Neural cell (in vitro differentiated cells): ENCODE measurements at regions not wholly inside any gene's neighbourhood (a gene's known extent, or its start where the extent isn't known, plus 50 kb on each side); places are given as distances from the start of the nearest gene placed in this dataset.

ENCODE experiments used
- H2AFZ ChIP-seq: fragments of 200-600, 300-800 bp; sonication (generic), shearing (Covaris generic); 2 replicates; pipeline ENCODE4 v1.6.0; 2014; ENCODE audit warnings: low read depth, mild to moderate bottlenecking, antibody characterized with exemption, low read length, moderate library complexity
- H3F3A ChIP-seq: fragments of 200-600 bp; shearing (Covaris generic); 2 replicates; pipeline ENCODE4 v1.6.1; 2016; ENCODE audit warnings: mild to moderate bottlenecking, moderate library complexity, mixed read lengths, antibody characterized with exemption, low read length; ENCODE audit not compliant: insufficient read depth, poor library complexity, severe bottlenecking
- H3K27ac ChIP-seq: fragments of 200-600, 300-800 bp; sonication (generic), shearing (Covaris generic); 2 replicates; pipeline ENCODE4 v1.5.1; 2014; ENCODE audit warnings: mild to moderate bottlenecking, low read length, moderate library complexity
- H3K27me3 ChIP-seq: fragments of 300-800, 200-600 bp; sonication (generic), shearing (Covaris generic); 2 replicates; pipeline ENCODE4 v1.6.0; 2014; ENCODE audit warnings: mild to moderate bottlenecking, low read depth, low read length, moderate library complexity; ENCODE audit not compliant: insufficient read depth
- H3K36me3 ChIP-seq: fragments of 300-800, 200-600 bp; sonication (generic), shearing (Covaris generic); 2 replicates; pipeline ENCODE4 v1.5.1; 2014; ENCODE audit warnings: mild to moderate bottlenecking, antibody characterized with exemption, low read length, moderate library complexity; ENCODE audit not compliant: insufficient read depth
- H3K4me2 ChIP-seq: fragments of 300-800, 200-600 bp; sonication (generic), shearing (Covaris generic); 2 replicates; pipeline ENCODE4 v1.6.0; 2014; ENCODE audit warnings: mild to moderate bottlenecking, low read length
- H3K4me3 ChIP-seq: fragments of 300-800, 200-600 bp; sonication (generic), shearing (Covaris generic); 2 replicates; pipeline ENCODE4 v1.5.1; 2014; ENCODE audit warnings: mild to moderate bottlenecking, low read length, moderate library complexity
- H3K79me2 ChIP-seq: fragments of 200-600 bp; shearing (Covaris generic); replicated peaks from 2 replicates; pipeline ENCODE4 v1.6.0; 2014; ENCODE audit warnings: mild to moderate bottlenecking, low read length, moderate library complexity; ENCODE audit not compliant: insufficient read depth
- H3K9ac ChIP-seq: fragments of 300-800, 200-600 bp; sonication (generic), shearing (Covaris generic); 2 replicates; pipeline ENCODE4 v1.6.1; 2016; ENCODE audit warnings: mild to moderate bottlenecking, low read length, mixed read lengths
- H3K9me2 ChIP-seq: fragments of 200-600 bp; shearing (Covaris generic); 2 replicates; pipeline ENCODE4 v1.6.1; 2016; ENCODE audit warnings: mild to moderate bottlenecking, low read length, mixed read lengths; ENCODE audit not compliant: insufficient read depth
- H3K9me3 ChIP-seq: fragments of 200-600, 300-800 bp; sonication (generic), shearing (Covaris generic); 2 replicates; pipeline ENCODE4 v1.6.1; 2016; ENCODE audit warnings: mild to moderate bottlenecking, mixed run types, low read length, moderate library complexity, mixed read lengths
- H4K20me1 ChIP-seq: fragments of 200-600 bp; shearing (Covaris generic); 2 replicates; pipeline ENCODE4 v1.6.1; 2016; ENCODE audit warnings: mild to moderate bottlenecking, mixed run types; ENCODE audit not compliant: insufficient read depth
- EP300 ChIP-seq: fragments of 450-650 bp; conservative IDR thresholded peaks from 2 replicates; pipeline ENCODE4 v1.6.1; 2014; ENCODE audit warnings: antibody characterized with exemption, mild to moderate bottlenecking, moderate library complexity; ENCODE audit not compliant: poor library complexity, severe bottlenecking
- EZH2 ChIP-seq: fragments of 200-600, 300-800 bp; shearing (Covaris generic), sonication (generic); IDR thresholded peaks from 2 replicates; pipeline ENCODE4 v1.6.1; 2014; ENCODE audit warnings: antibody characterized with exemption, low read length, borderline replicate concordance, mild to moderate bottlenecking; ENCODE audit not compliant: insufficient read depth, poor library complexity, severe bottlenecking
- MXI1 ChIP-seq: fragments of 450-650 bp; conservative IDR thresholded peaks from 2 replicates; pipeline ENCODE4 v1.6.1; 2014; ENCODE audit warnings: antibody characterized with exemption, mild to moderate bottlenecking; ENCODE audit not compliant: poor library complexity, severe bottlenecking
- POLR2AphosphoS5 ChIP-seq: IDR thresholded peaks from 2 replicates; pipeline ENCODE4 v1.6.1; 2012
- SMC3 ChIP-seq: fragments of 450-650 bp; conservative IDR thresholded peaks from 2 replicates; pipeline ENCODE4 v1.6.1; 2014; ENCODE audit warnings: antibody characterized with exemption, mild to moderate bottlenecking, moderate library complexity; ENCODE audit not compliant: poor library complexity
- TF ChIP-seq, protein P1 (sequence below): IDR thresholded peaks from 2 replicates; pipeline ENCODE4 v1.6.1; 2012; ENCODE audit warnings: borderline replicate concordance

- no peak overlapping the region for H3K4me2 ChIP-seq
- H3K36me3 ChIP-seq, result no peaks in the 10 kb centered on the region
- no peaks in the 10 kb centered on the region for H3K9me3 ChIP-seq
- no peak overlapping the region for H3K9ac ChIP-seq
- no peaks in the 10 kb centered on the region for H3K27me3 ChIP-seq
- H3K27ac ChIP-seq, result no peak overlapping the region
- H3F3A ChIP-seq, result no peaks in the 10 kb centered on the region
- TF ChIP-seq EP300, result no peak
- TF ChIP-seq SMC3, result no peak
- TF ChIP-seq MXI1, result no peak
- no peak for TF ChIP-seq POLR2AphosphoS5
- no peaks in the 10 kb centered on the region for H4K20me1 ChIP-seq
- H2AFZ ChIP-seq, result no peak overlapping the region
- no peaks in the 10 kb centered on the region for H3K79me2 ChIP-seq
- no peaks in the 10 kb centered on the region for H3K9me2 ChIP-seq
- H3K4me3 ChIP-seq, result no peak overlapping the region
Measured at GRCh38 chr18:75752740-75753263, 325.3 kb upstream of the SMIM21 start.

DNA sequence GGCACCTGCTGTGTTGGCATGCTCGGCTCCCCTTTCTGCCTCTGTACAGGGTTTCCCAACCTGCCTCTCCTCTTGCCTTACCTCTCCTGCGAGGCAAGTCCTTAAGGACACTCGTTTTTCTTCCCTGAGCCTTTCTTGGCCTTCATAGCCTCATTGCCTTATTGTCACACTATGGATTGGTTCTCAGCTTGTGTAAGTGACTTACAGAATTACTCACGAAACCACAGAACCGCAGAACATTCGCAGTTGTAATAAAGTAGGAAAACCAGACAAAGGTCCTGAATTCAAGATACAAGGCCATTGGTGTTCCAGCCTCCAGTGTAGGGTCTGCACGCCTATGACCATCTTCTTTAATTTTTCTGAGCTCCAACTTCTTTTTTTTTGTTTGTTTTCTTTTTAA lies 317.6 kb upstream of the SMIM21 start:
- H3K9ac ChIP-seq, result no peak overlapping the region
- H3K4me3 ChIP-seq, result no peak overlapping the region
- H3K9me2 ChIP-seq, result no peaks in the 10 kb centered on the region
- no peaks in the 10 kb centered on the region for H4K20me1 ChIP-seq
- no peaks in the 10 kb centered on the region for H3F3A ChIP-seq
- no peak overlapping the region for H3K27ac ChIP-seq
- no peaks in the 10 kb centered on the region for H3K27me3 ChIP-seq
- no peak overlapping the region for H3K4me2 ChIP-seq
- TF ChIP-seq, protein P1, sequence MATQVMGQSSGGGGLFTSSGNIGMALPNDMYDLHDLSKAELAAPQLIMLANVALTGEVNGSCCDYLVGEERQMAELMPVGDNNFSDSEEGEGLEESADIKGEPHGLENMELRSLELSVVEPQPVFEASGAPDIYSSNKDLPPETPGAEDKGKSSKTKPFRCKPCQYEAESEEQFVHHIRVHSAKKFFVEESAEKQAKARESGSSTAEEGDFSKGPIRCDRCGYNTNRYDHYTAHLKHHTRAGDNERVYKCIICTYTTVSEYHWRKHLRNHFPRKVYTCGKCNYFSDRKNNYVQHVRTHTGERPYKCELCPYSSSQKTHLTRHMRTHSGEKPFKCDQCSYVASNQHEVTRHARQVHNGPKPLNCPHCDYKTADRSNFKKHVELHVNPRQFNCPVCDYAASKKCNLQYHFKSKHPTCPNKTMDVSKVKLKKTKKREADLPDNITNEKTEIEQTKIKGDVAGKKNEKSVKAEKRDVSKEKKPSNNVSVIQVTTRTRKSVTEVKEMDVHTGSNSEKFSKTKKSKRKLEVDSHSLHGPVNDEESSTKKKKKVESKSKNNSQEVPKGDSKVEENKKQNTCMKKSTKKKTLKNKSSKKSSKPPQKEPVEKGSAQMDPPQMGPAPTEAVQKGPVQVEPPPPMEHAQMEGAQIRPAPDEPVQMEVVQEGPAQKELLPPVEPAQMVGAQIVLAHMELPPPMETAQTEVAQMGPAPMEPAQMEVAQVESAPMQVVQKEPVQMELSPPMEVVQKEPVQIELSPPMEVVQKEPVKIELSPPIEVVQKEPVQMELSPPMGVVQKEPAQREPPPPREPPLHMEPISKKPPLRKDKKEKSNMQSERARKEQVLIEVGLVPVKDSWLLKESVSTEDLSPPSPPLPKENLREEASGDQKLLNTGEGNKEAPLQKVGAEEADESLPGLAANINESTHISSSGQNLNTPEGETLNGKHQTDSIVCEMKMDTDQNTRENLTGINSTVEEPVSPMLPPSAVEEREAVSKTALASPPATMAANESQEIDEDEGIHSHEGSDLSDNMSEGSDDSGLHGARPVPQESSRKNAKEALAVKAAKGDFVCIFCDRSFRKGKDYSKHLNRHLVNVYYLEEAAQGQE, result no peak
- TF ChIP-seq EZH2, result no peak
- no peaks in the 10 kb centered on the region for H3K79me2 ChIP-seq
- no peaks in the 10 kb centered on the region for H3K36me3 ChIP-seq
- no peaks in the 10 kb centered on the region for H3K9me3 ChIP-seq
- H2AFZ ChIP-seq, result no peak overlapping the region

DNA sequence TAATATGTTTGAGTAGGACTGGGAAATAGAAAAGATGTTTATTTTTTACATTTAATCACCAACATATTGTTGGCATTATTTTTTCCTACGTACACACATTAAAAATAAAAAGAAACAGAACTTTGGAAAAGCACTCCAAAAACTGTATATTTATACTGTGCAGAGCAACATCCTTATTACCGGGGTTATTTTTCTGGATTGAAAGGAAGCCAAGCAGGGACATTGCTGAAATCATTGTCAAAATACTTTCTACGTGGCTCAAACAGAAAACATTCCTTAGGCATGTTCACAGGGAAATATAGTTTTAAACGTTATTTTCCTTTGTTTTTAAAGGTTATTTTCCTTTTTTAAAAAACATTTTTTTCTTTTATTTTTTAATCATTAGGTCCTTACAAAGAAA lies 315.0 kb upstream of the SMIM21 start:
- Histone ChIP-seq H3K9ac (no peak overlapping the region), H4K20me1 (no peaks in the 10 kb centered on the region), H3K4me3 (no peak overlapping the region), H3K27ac (no peak overlapping the region), H3K9me2 (no peaks in the 10 kb centered on the region), H3K36me3 (no peaks in the 10 kb centered on the region), H2AFZ (no peak overlapping the region), H3K27me3 (no peaks in the 10 kb centered on the region), H3K79me2 (no peaks in the 10 kb centered on the region), H3K4me2 (no peak overlapping the region), H3K9me3 (no peaks in the 10 kb centered on the region), H3F3A (no peaks in the 10 kb centered on the region)
- TF ChIP-seq EP300, result no peak
- no peak for TF ChIP-seq EZH2
- TF ChIP-seq MXI1, result no peak
- no peak for TF ChIP-seq POLR2AphosphoS5
